ENCODE measurements at regions not wholly inside any gene's neighbourhood (a gene's known extent, or its start where the extent isn't known, plus 50 kb on each side); places are given as distances from the start of the nearest gene placed in this dataset.

DNA sequence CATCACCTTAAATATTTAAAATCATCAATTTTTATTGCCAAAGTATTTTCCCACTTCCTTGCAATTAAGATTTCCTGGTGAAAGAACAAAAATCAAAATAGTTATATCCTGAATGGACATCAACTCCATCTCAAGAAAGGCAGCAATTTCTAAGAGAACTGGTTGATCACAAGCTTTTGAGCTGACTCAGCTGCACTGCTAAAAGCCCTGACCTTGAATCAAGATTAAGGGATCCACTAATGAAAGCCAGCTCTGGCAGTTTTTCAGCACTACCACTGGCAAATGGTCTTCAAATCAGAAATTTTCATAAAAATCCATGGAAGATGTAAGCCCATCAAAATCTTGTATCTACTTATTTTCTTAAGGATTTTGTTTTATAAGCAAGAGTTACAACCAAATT lies 123.4 kb downstream of the SLC6A15 start:
- TF ChIP-seq ZNF274 (IDR thresholded peaks at IDR 0.05; ENCODE audit: low read depth, low read length) (no peak), YY1 (IDR thresholded peaks at IDR 0.05; ENCODE audit: insufficient read depth, insufficient read length) (no peak)
